CD8-positive, alpha-beta memory T cell (primary cell): ENCODE measurements at regions not wholly inside any gene's neighbourhood (a gene's known extent, or its start where the extent isn't known, plus 50 kb on each side); places are given as distances from the start of the nearest gene placed in this dataset.

Source experiments
- CTCF ChIA-PET: fragments of 350-600 bp; sonication (Branson Sonifier 250); formaldehyde crosslinking; loops from one replicate; lab custom pipeline; 2021; ENCODE audit warnings: antibody characterized with exemption; lab: Charles Lee
- POLR2A ChIA-PET: fragments of 350-600 bp; sonication (Branson Sonifier 250); formaldehyde crosslinking; loops from one replicate; lab custom pipeline; 2021; ENCODE audit warnings: antibody characterized with exemption; lab: Charles Lee
- DNase-seq, 5 donors: peaks; one replicate each; pipeline versions ENCODE4 v3.0.0 to v3.0.0-alpha.2; 2020 to 2022; ENCODE audit warnings: mixed read lengths in 1 of 5
- H3K27ac ChIP-seq: one replicate; pipeline ENCODE4 v1.7.0; 2013; ENCODE audit warnings: low read depth, mild to moderate bottlenecking, low read length, moderate library complexity
- H3K27me3 ChIP-seq: 2 replicates; pipeline ENCODE4 v1.7.0; 2013; ENCODE audit warnings: low read length, mild to moderate bottlenecking; ENCODE audit not compliant: insufficient read depth, poor library complexity, severe bottlenecking
- H3K36me3 ChIP-seq: 2 replicates; pipeline ENCODE4 v1.7.0; 2013; ENCODE audit warnings: mild to moderate bottlenecking, low read length, moderate library complexity; ENCODE audit not compliant: insufficient read depth
- H3K4me1 ChIP-seq: 2 replicates; pipeline ENCODE4 v1.7.0; 2013; ENCODE audit warnings: mild to moderate bottlenecking, low read length, moderate library complexity; ENCODE audit not compliant: insufficient read depth
- H3K4me3 ChIP-seq: 2 replicates; pipeline ENCODE4 v1.7.0; 2013; ENCODE audit warnings: mild to moderate bottlenecking, low read length
- H3K9me3 ChIP-seq: 2 replicates; pipeline ENCODE4 v1.7.0; 2013; ENCODE audit warnings: mild to moderate bottlenecking, low read length
- H3K27ac Mint-ChIP-seq, 8 donors: one replicate each; pipeline ENCODE4 v1.8.0; 2020 to 2021; ENCODE audit warnings: mixed read lengths in 8 of 8, mild to moderate bottlenecking in 6 of 8, inconsistent platforms in 3 of 8, moderate library complexity in 3 of 8
- H3K27me3 Mint-ChIP-seq, 2 donors: one replicate each; pipeline ENCODE4 v1.8.0; 2020 to 2021; ENCODE audit warnings: mixed read lengths in 2 of 2, mild to moderate bottlenecking in 1 of 2, moderate library complexity in 1 of 2
- H3K36me3 Mint-ChIP-seq, 3 donors: one replicate each; pipeline ENCODE4 v1.8.0; 2020 to 2021; ENCODE audit warnings: mixed read lengths in 3 of 3, inconsistent platforms in 1 of 3, mild to moderate bottlenecking in 1 of 3
- H3K4me1 Mint-ChIP-seq, 3 donors: one replicate each; pipeline ENCODE4 v1.8.0; 2020 to 2021; ENCODE audit warnings: mixed read lengths in 3 of 3, inconsistent platforms in 1 of 3, mild to moderate bottlenecking in 1 of 3
- H3K4me3 Mint-ChIP-seq, 7 donors: one replicate each; pipeline ENCODE4 v1.8.0; 2020 to 2021; ENCODE audit warnings: mixed read lengths in 7 of 7, mild to moderate bottlenecking in 6 of 7, moderate library complexity in 4 of 7, inconsistent platforms in 2 of 7
- H3K9me3 Mint-ChIP-seq, 5 donors: one replicate each; pipeline ENCODE4 v1.8.0; 2020 to 2022; ENCODE audit warnings: mixed read lengths in 5 of 5, mild to moderate bottlenecking in 3 of 5, moderate library complexity in 2 of 5, inconsistent platforms in 1 of 5

DNA sequence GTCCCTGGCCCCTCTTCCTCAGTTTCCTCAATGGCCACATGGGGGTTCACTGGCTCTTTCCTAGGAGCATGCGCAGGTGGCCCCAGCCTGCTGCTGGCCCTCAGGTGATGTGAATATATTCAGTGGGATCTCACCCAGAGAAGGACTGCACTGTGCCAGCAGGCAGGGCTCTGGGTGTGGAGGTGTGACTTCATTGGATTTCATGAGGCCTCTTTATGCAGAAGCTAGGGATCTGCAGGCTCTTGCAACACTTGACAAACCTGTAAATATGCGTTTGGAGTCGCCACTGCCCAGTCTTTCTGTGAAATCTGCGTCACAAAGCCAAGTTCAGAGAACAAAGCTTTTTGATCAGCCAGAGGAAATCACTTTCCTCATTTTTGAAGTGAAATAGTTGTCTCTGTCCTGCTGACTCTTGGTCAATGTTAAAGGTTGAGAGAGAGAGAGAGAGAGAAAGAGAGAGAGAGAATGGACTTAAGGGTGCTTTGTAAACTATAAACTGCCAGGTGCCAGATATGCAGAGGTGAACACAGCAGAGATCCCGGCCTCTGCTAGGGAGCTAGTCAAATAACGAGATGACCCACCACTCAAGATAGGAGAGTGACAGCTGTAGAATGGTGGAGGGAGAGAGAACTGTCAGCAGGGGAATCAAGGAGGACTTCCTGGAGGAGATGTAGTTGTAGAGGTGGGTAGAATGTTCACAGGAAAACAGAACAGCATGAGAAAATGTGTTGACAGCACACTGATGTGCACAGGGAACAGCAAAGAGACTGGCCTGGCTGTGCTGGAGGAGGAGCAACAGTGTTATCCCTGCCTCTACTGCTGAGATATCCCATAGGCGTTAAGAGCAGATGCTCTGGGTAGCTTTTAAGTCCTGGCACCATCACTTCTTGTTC is 167.0 kb upstream of the ZNF618 start:
- H3K4me1 Mint-ChIP-seq = peaks cover 6 to 12% (median 9%) of the 10 kb centered on the region in 3 donors
- no peaks in the 10 kb centered on the region for H3K9me3 Mint-ChIP-seq
- Histone ChIP-seq H3K36me3 (no peaks in the 10 kb centered on the region), H3K27me3 (no peaks in the 10 kb centered on the region), H3K27ac (no peak overlapping the region), H3K9me3 (no peaks in the 10 kb centered on the region), H3K4me1 (no peaks in the 10 kb centered on the region), H3K4me3 (no peak overlapping the region)
- peaks cover 5 to 25% of the 10 kb centered on the region in 2 donors for H3K27me3 Mint-ChIP-seq
- no peak for DNase-seq
- H3K27ac Mint-ChIP-seq = peak overlapping the region in 1 of 8 donors; percentile 56
- H3K4me3 Mint-ChIP-seq = no peak overlapping the region
- CTCF ChIA-PET = interaction anchor here (0.7 kb wide), 1 partner anchor 12 kb away, joined by 5 read pairs; no protein-coding TSS in a partner anchor
- POLR2A ChIA-PET = no interaction called here
- H3K36me3 Mint-ChIP-seq = no peaks in the 10 kb centered on the region

DNA sequence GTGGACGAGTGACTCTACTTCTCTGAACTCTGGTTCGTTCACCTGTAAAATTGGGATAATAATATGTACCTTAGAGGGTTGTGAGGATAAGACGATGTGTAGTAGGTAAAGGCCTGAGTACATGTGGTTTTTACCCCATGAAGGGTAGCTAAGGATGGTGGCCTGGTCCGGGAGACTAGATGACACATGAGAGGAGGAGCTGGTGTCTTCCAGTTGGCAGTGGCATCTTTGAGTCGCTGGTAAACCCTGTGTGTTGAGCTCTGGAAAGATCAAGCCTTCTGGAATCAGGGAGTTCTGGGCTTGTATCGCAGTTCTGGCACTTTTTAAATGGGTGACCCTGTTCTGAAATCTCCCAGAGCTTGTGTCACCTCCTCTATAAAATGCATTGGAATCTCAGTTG is 166.4 kb upstream of the ZNF618 start:
- ChIA-PET CTCF (interaction anchor here (0.7 kb wide), 1 partner anchor 11 kb away, joined by 5 read pairs; no protein-coding TSS in a partner anchor), POLR2A (no interaction called here)
- Mint-ChIP-seq H3K9me3 (peaks cover 0 to 5% (median 0%) of the 10 kb centered on the region in 5 donors), H3K4me1 (peaks cover 6 to 12% (median 9%) of the 10 kb centered on the region in 3 donors), H3K27me3 (peaks cover 5 to 25% of the 10 kb centered on the region in 2 donors), H3K27ac (peak overlapping the region in 1 of 8 donors; percentile 56), H3K4me3 (no peak overlapping the region), H3K36me3 (no peaks in the 10 kb centered on the region)
- no peaks in the 10 kb centered on the region for H3K36me3 ChIP-seq
- H3K27me3 ChIP-seq = no peaks in the 10 kb centered on the region
- no peaks in the 10 kb centered on the region for H3K4me1 ChIP-seq
- H3K9me3 ChIP-seq = no peaks in the 10 kb centered on the region
- H3K27ac ChIP-seq = no peak overlapping the region
- no peak overlapping the region for H3K4me3 ChIP-seq
- DNase-seq = no peak

DNA sequence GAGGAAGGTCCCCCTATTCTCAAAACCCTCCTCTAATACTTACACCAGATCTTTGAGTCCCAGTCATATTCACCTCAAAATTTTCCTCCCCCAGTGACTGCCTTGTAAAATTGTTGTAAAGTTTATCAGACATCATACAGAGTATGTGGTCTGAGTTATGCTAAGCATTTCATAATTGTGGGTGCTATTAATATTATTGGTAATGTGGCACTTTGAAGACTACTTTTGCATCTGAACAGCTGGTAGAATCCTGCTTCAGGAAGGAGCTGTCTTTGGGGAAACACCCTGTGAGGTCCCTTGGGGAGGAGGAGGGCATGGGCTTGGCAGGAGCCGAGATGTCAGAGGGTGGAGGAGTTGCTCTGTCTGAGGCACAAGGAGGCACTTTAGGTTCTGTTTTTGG is 164.9 kb upstream of the ZNF618 start:
- peaks cover 0 to 8% (median 3%) of the 10 kb centered on the region in 5 donors for H3K9me3 Mint-ChIP-seq
- Histone ChIP-seq H3K4me1 (no peaks in the 10 kb centered on the region), H3K9me3 (no peaks in the 10 kb centered on the region), H3K27ac (no peak overlapping the region), H3K4me3 (no peak overlapping the region), H3K27me3 (no peaks in the 10 kb centered on the region), H3K36me3 (no peaks in the 10 kb centered on the region)
- no peak overlapping the region for H3K4me3 Mint-ChIP-seq
- POLR2A ChIA-PET = no interaction called here
- H3K27me3 Mint-ChIP-seq = peaks cover 5 to 25% of the 10 kb centered on the region in 2 donors
- CTCF ChIA-PET = interaction anchor here (0.6 kb wide), 1 partner anchor 11 kb away, joined by 3 read pairs; no protein-coding TSS in a partner anchor
- peaks cover 0 to under 1% (median 0%) of the 10 kb centered on the region in 3 donors for H3K4me1 Mint-ChIP-seq
- DNase-seq = no peak
- peaks cover 0 to 7% (median 0%) of the 10 kb centered on the region in 3 donors for H3K36me3 Mint-ChIP-seq
- no peak overlapping the region for H3K27ac Mint-ChIP-seq

DNA sequence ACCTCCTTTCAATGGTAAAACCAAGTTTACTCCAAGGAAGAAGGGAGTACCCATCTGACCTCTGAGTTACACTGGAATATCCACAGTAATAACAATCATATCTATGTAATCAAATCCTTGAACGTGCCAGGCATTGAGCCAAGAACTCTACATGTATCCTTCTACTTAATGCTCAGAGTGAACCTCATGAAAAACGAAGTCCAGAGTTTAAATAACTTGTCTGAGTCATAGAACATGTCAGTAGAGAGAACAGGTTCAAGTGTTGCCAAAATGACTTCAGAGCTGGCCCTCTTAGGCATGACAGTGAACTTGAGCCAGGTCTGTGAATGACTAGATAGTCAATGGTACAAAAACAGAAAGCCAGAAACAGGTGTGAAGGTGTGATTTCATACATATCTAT is 164.1 kb upstream of the ZNF618 start:
- H3K4me1 ChIP-seq = no peaks in the 10 kb centered on the region
- H3K9me3 Mint-ChIP-seq = peaks cover 0 to 11% (median 4%) of the 10 kb centered on the region in 5 donors
- H3K4me3 Mint-ChIP-seq = no peak overlapping the region
- no peaks in the 10 kb centered on the region for H3K36me3 ChIP-seq
- DNase-seq = no peak
- H3K27ac ChIP-seq = no peak overlapping the region
- ChIA-PET CTCF (no interaction called here), POLR2A (no interaction called here)
- H3K27me3 ChIP-seq = no peaks in the 10 kb centered on the region
- H3K36me3 Mint-ChIP-seq = peaks cover 0 to 12% (median 0%) of the 10 kb centered on the region in 3 donors
- H3K4me1 Mint-ChIP-seq = no peaks in the 10 kb centered on the region
- no peak overlapping the region for H3K4me3 ChIP-seq
- H3K9me3 ChIP-seq = no peaks in the 10 kb centered on the region
- H3K27me3 Mint-ChIP-seq = peaks cover 5 to 25% of the 10 kb centered on the region in 2 donors
- no peak overlapping the region for H3K27ac Mint-ChIP-seq

DNA sequence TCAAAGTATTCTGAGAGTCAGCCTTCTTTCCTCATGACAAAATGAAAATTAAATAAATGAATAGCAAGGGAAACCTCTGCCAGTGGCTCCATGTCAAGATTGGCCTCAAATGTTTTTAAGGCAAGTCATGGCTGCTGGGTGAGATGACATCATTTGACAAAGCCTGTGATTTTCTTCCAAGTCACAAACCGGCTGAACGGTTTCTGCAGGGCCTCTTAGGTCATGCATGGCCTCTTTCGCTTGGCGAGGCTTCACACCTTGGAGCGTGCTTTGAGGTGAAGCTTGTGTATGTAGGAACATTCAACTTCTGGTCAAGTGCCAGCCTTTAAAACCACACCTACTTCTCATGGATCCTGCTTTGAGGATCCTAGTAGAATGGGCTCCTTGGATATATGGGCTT is 161.0 kb upstream of the ZNF618 start:
- no peaks in the 10 kb centered on the region for H3K9me3 ChIP-seq
- H3K27me3 ChIP-seq = no peaks in the 10 kb centered on the region
- no peak overlapping the region for H3K27ac ChIP-seq
- H3K4me1 ChIP-seq = no peaks in the 10 kb centered on the region
- Mint-ChIP-seq H3K27ac (no peak overlapping the region), H3K27me3 (peaks cover 4 to 28% of the 10 kb centered on the region in 2 donors), H3K36me3 (peaks cover 0 to 12% (median 0%) of the 10 kb centered on the region in 3 donors), H3K9me3 (peaks cover 2 to 11% (median 4%) of the 10 kb centered on the region in 5 donors), H3K4me3 (no peak overlapping the region), H3K4me1 (no peaks in the 10 kb centered on the region)
- no peaks in the 10 kb centered on the region for H3K36me3 ChIP-seq
- no peak for DNase-seq
- POLR2A ChIA-PET = no interaction called here
- no peak overlapping the region for H3K4me3 ChIP-seq
- CTCF ChIA-PET = no interaction called here

DNA sequence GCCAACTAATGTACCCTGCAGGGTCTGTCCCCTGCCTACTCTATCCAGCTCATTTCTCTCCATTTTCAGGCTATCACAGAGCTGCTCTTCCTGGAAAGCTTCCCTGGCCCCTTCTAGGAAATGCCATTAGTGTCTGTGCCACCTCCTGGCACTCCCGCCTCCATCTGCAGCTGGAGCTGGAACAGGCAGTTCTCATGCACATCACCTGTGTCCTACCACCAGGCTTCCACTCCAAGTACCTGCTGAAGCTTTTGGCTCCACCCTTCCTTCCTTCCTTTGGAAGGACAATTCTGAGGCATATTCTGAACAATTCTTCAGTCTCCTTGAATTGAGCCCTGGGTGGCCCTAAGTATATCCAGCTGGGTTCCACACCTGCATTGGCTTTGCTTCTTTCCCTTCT is 156.2 kb upstream of the ZNF618 start:
- Histone ChIP-seq H3K4me1 (no peaks in the 10 kb centered on the region), H3K27me3 (no peaks in the 10 kb centered on the region), H3K27ac (no peak overlapping the region), H3K9me3 (no peaks in the 10 kb centered on the region), H3K36me3 (no peaks in the 10 kb centered on the region), H3K4me3 (no peak overlapping the region)
- Mint-ChIP-seq H3K4me1 (no peaks in the 10 kb centered on the region), H3K9me3 (peaks cover 0 to 11% (median 4%) of the 10 kb centered on the region in 5 donors), H3K27me3 (peaks cover 6 to 23% of the 10 kb centered on the region in 2 donors), H3K4me3 (no peak overlapping the region), H3K36me3 (peaks cover 0 to 12% (median 0%) of the 10 kb centered on the region in 3 donors), H3K27ac (no peak overlapping the region)
- CTCF ChIA-PET = no interaction called here
- no peak for DNase-seq
- POLR2A ChIA-PET = no interaction called here

DNA sequence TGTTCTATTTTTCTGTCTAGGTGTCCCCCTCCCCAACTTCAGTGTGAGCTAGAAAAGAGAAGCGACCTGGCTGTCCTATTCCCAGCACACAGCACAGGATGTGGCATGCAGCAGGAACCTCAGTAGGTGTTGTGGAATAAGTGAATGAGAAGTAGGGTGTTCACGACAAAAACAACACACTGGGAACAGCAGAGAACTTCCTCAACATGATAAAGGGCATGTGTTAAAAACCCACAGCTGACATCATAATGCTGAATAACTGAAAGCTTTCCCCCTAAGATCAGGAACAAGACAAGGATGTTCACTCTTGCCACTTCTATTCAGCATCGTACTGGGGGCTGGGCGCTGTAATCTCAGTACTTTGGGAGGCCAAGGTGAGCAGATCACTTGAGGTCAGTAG is 155.6 kb upstream of the ZNF618 start:
- H3K27me3 Mint-ChIP-seq = peaks cover 6 to 27% of the 10 kb centered on the region in 2 donors
- CTCF ChIA-PET = interaction anchor here (1.7 kb wide), 1 partner anchor 11 kb away, joined by 5 read pairs; no protein-coding TSS in a partner anchor
- H3K27ac Mint-ChIP-seq = no peak overlapping the region
- Histone ChIP-seq H3K27me3 (no peaks in the 10 kb centered on the region), H3K9me3 (no peaks in the 10 kb centered on the region), H3K27ac (no peak overlapping the region), H3K36me3 (no peaks in the 10 kb centered on the region), H3K4me3 (no peak overlapping the region), H3K4me1 (no peaks in the 10 kb centered on the region)
- DNase-seq = no peak
- no peaks in the 10 kb centered on the region for H3K4me1 Mint-ChIP-seq
- H3K36me3 Mint-ChIP-seq = peaks cover 0 to 11% (median 0%) of the 10 kb centered on the region in 3 donors
- POLR2A ChIA-PET = no interaction called here
- peaks cover 0 to 10% (median 4%) of the 10 kb centered on the region in 5 donors for H3K9me3 Mint-ChIP-seq
- no peak overlapping the region for H3K4me3 Mint-ChIP-seq

DNA sequence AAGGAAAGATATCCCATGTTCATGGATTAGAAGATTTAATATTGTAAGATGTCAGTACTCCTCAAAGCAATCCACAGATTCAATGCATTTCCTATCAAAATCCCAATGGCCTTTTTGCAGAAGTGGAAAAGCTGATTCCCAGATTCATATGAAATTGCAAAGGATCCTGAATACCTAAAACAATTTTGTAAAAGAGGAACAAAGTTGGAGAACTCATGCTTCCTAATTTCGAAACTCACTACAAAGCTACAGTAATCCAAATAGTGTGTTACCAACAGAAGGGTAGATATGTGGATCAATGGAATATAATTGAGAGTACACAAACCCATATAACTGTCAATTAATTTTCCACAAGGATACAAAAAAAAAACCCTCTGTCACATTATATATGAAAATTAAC is 154.3 kb upstream of the ZNF618 start:
- H3K36me3 ChIP-seq = no peaks in the 10 kb centered on the region
- H3K9me3 ChIP-seq = no peaks in the 10 kb centered on the region
- H3K27ac Mint-ChIP-seq = no peak overlapping the region
- no peak overlapping the region for H3K4me3 ChIP-seq
- H3K27me3 ChIP-seq = no peaks in the 10 kb centered on the region
- POLR2A ChIA-PET = no interaction called here
- H3K4me1 Mint-ChIP-seq = no peaks in the 10 kb centered on the region
- CTCF ChIA-PET = interaction anchor here (0.8 to 1.7 kb wide), 3 partner anchors 10 to 13 kb away, joined by 3 to 5 read pairs (median 4); no protein-coding TSS in a partner anchor
- peaks cover 0 to 3% (median 0%) of the 10 kb centered on the region in 5 donors for H3K9me3 Mint-ChIP-seq
- H3K4me3 Mint-ChIP-seq = no peak overlapping the region
- H3K27ac ChIP-seq = no peak overlapping the region
- peaks cover 6 to 32% of the 10 kb centered on the region in 2 donors for H3K27me3 Mint-ChIP-seq
- DNase-seq = no peak
- no peaks in the 10 kb centered on the region for H3K4me1 ChIP-seq
- no peaks in the 10 kb centered on the region for H3K36me3 Mint-ChIP-seq
